ENCODE measurements at regions not wholly inside any gene's neighbourhood (a gene's known extent, or its start where the extent isn't known, plus 50 kb on each side); places are given as distances from the start of the nearest gene placed in this dataset.

DNA sequence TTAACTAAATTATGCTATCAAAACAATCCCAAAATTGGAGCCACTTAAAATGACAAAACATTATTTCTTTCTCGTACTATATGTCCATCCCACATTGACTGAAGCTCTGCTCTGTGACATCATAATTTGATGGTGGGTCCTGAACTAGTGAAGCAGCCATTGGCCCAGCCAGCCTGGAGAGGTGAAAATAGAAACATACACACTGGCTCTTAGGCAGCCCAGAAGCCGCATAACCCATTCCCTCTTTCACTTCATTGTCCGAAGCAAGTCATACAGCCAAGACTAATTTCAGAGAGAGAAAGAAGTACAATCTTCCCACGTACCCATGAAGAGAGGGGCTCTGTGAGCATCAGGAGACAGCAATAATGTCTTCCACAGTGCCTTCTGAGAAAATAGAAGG, 342.5 kb downstream of the NFIB start:
- TF ChIP-seq MAZ (IDR thresholded peaks at IDR 0.05; ENCODE audit: borderline replicate concordance, low read depth, low read length) = no peak
- no peak for TF ChIP-seq BHLHE40 (IDR thresholded peaks at IDR 0.05; ENCODE audit: low read depth, low read length)
- TF ChIP-seq, protein P1, sequence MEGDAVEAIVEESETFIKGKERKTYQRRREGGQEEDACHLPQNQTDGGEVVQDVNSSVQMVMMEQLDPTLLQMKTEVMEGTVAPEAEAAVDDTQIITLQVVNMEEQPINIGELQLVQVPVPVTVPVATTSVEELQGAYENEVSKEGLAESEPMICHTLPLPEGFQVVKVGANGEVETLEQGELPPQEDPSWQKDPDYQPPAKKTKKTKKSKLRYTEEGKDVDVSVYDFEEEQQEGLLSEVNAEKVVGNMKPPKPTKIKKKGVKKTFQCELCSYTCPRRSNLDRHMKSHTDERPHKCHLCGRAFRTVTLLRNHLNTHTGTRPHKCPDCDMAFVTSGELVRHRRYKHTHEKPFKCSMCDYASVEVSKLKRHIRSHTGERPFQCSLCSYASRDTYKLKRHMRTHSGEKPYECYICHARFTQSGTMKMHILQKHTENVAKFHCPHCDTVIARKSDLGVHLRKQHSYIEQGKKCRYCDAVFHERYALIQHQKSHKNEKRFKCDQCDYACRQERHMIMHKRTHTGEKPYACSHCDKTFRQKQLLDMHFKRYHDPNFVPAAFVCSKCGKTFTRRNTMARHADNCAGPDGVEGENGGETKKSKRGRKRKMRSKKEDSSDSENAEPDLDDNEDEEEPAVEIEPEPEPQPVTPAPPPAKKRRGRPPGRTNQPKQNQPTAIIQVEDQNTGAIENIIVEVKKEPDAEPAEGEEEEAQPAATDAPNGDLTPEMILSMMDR (IDR thresholded peaks at IDR 0.05) = no peak
- no peak for TF ChIP-seq RNF2 (IDR thresholded peaks at IDR 0.05; ENCODE audit: borderline replicate concordance, low read depth)
- no peak for TF ChIP-seq POLR2A (IDR thresholded peaks at IDR 0.05; ENCODE audit: low read length)

All from A549 (cell line).